ENCODE measurements at regions not wholly inside any gene's neighbourhood (a gene's known extent, or its start where the extent isn't known, plus 50 kb on each side); places are given as distances from the start of the nearest gene placed in this dataset.

- CTCF ChIA-PET: no interaction called here
- H3K4me3 ChIP-seq (ENCODE audit: low read depth in 2 of 2, low read length in 2 of 2): no peak overlapping the region
- H3K36me3 ChIP-seq (ENCODE audit: control insufficient read depth, insufficient read depth, low read length): no peaks in the 10 kb centered on the region
- intact Hi-C loops (cut with micrococcal nuclease; ENCODE audit: unreplicated experiment): no loop called here
- DNase-seq (ENCODE audit: low read depth, low spot score) (no peak), ATAC-seq (no peak)
- in situ Hi-C loops (cut with HindIII; ENCODE audit: low pct_unique_long_range_greater_than_20kb, low sequenced_read_pairs): no loop called here
- no TSS peak for BruUV-seq (replicated peaks)
- POLR2A ChIA-PET: no interaction called here
- H3K27ac ChIP-seq (ENCODE audit: low read length): no peak overlapping the region
- H3K4me1 ChIP-seq (ENCODE audit: control insufficient read depth, insufficient read depth, low read length): no peaks in the 10 kb centered on the region
- H3K9me3 ChIP-seq (ENCODE audit: control insufficient read depth, insufficient read depth, low read depth, low read length): no peaks in the 10 kb centered on the region
- H3K27me3 ChIP-seq (ENCODE audit: control insufficient read depth, insufficient read depth, low read length): no peaks in the 10 kb centered on the region
- TF ChIP-seq TCF7L2 (IDR thresholded peaks at IDR 0.05; ENCODE audit: low read depth, low read length) (no peak), POLR2AphosphoS5 (IDR thresholded peaks at IDR 0.05; ENCODE audit: low read depth, low read length) (no peak), REST (IDR thresholded peaks at IDR 0.05; ENCODE audit: insufficient read depth in 1 of 2, low read depth in 2 of 2, low read length in 1 of 2) (no peak), SIN3A (IDR thresholded peaks at IDR 0.05; ENCODE audit: borderline replicate concordance, insufficient read depth, low read depth, low read length) (no peak)
- TF ChIP-seq, protein P1, sequence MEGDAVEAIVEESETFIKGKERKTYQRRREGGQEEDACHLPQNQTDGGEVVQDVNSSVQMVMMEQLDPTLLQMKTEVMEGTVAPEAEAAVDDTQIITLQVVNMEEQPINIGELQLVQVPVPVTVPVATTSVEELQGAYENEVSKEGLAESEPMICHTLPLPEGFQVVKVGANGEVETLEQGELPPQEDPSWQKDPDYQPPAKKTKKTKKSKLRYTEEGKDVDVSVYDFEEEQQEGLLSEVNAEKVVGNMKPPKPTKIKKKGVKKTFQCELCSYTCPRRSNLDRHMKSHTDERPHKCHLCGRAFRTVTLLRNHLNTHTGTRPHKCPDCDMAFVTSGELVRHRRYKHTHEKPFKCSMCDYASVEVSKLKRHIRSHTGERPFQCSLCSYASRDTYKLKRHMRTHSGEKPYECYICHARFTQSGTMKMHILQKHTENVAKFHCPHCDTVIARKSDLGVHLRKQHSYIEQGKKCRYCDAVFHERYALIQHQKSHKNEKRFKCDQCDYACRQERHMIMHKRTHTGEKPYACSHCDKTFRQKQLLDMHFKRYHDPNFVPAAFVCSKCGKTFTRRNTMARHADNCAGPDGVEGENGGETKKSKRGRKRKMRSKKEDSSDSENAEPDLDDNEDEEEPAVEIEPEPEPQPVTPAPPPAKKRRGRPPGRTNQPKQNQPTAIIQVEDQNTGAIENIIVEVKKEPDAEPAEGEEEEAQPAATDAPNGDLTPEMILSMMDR (IDR thresholded peaks at IDR 0.05): no peak
These were observed 626.6 kb downstream of the CDH8 start for GRCh38 chr16:61409604-61410003.

DNA sequence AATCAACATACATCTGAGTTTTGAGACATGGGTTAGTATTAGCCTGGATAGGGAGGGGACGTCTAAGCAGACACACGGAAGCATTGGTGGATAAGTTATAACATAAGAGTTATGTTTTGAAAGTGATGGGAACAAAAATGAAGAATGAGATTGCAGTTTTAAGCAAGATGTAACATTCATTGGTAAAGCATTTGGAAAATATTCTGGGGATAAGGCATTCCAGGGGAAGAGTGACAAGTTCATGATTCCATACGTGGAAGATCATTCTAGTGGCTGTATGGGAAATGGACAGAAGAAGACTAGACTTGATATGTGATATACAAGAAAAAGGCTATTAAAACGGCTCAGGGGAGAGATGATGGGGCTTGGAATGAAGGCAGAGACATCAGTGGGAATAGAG, 632.9 kb downstream of the CDH8 start:
- Histone ChIP-seq H3K9me3 (ENCODE audit: control insufficient read depth, insufficient read depth, low read depth, low read length) (no peaks in the 10 kb centered on the region), H3K4me3 (ENCODE audit: low read depth in 2 of 2, low read length in 2 of 2) (no peak overlapping the region), H3K27me3 (ENCODE audit: control insufficient read depth, insufficient read depth, low read length) (no peaks in the 10 kb centered on the region), H3K36me3 (ENCODE audit: control insufficient read depth, insufficient read depth, low read length) (no peaks in the 10 kb centered on the region), H3K4me1 (ENCODE audit: control insufficient read depth, insufficient read depth, low read length) (no peaks in the 10 kb centered on the region), H3K27ac (ENCODE audit: low read length) (no peak overlapping the region)
- intact Hi-C loops (cut with micrococcal nuclease; ENCODE audit: unreplicated experiment): no loop called here
- no peak for ATAC-seq
- ChIA-PET POLR2A (no interaction called here), CTCF (no interaction called here)
- TF ChIP-seq, protein P1 (IDR thresholded peaks at IDR 0.05): no peak
- no peak for TF ChIP-seq SIN3A (IDR thresholded peaks at IDR 0.05; ENCODE audit: borderline replicate concordance, insufficient read depth, low read depth, low read length)
- TF ChIP-seq TCF7L2 (IDR thresholded peaks at IDR 0.05; ENCODE audit: low read depth, low read length): no peak
- no peak for TF ChIP-seq REST (IDR thresholded peaks at IDR 0.05; ENCODE audit: insufficient read depth in 1 of 2, low read depth in 2 of 2, low read length in 1 of 2)
- no peak for TF ChIP-seq POLR2AphosphoS5 (IDR thresholded peaks at IDR 0.05; ENCODE audit: low read depth, low read length)
- in situ Hi-C loops (cut with HindIII; ENCODE audit: low pct_unique_long_range_greater_than_20kb, low sequenced_read_pairs): no loop called here
- no TSS peak for BruUV-seq (replicated peaks)
- DNase-seq (ENCODE audit: low read depth, low spot score): no peak

Measured in Panc1 (cell line).